HG02973 (cell line): ENCODE measurements at regions not wholly inside any gene's neighbourhood (a gene's known extent, or its start where the extent isn't known, plus 50 kb on each side); places are given as distances from the start of the nearest gene placed in this dataset.
"Not testable (repeated sequence)": the region's sequence is repeated elsewhere in the genome, so short reads cannot be mapped to it uniquely, and the experiment has no call there.

Source experiments
- ATAC-seq: cut with Tn5 transposase; IDR thresholded peaks from one replicate; pipeline ENCODE4 v1.9.1; 2021; ENCODE audit warnings: moderate library complexity; ENCODE audit not compliant: unreplicated experiment

- no peak for ATAC-seq
Measured at GRCh38 chr12:115898670-115899069, 378.8 kb downstream of the MED13L start.

GRCh38 chr12:115897729-115898128, 379.8 kb downstream of the MED13L start:
- no peak for ATAC-seq

GRCh38 chr12:115895247-115895646, 382.2 kb downstream of the MED13L start:
- ATAC-seq = no peak

- no peak for ATAC-seq
Measured at GRCh38 chr12:115891556-115892164, 385.8 kb downstream of the MED13L start.

- no peak for ATAC-seq
Measured at GRCh38 chr12:115886666-115887065, 390.8 kb downstream of the MED13L start.

GRCh38 chr12:115885040-115885690, 392.3 kb downstream of the MED13L start:
- ATAC-seq = no peak

- no peak for ATAC-seq
Measured at GRCh38 chr12:115882936-115883335, 394.6 kb downstream of the MED13L start.

GRCh38 chr12:115880238-115880637, 397.3 kb downstream of the MED13L start:
- ATAC-seq = no peak

- no peak for ATAC-seq
Measured at GRCh38 chr12:115879354-115879753, 398.1 kb downstream of the MED13L start.

- ATAC-seq = no peak
Measured at GRCh38 chr12:115873451-115874082, 403.9 kb downstream of the MED13L start.

- no peak for ATAC-seq
Measured at GRCh38 chr12:115872919-115873357, 404.6 kb downstream of the MED13L start.

- ATAC-seq = no peak
Measured at GRCh38 chr12:115872212-115872611, 405.3 kb downstream of the MED13L start.

GRCh38 chr12:115871714-115872113, 405.8 kb downstream of the MED13L start:
- peak; percentile 88 for ATAC-seq

- no peak for ATAC-seq
Measured at GRCh38 chr12:115870510-115870909, 407.0 kb downstream of the MED13L start.

- ATAC-seq = no peak
Measured at GRCh38 chr12:115870021-115870420, 407.5 kb downstream of the MED13L start.

- ATAC-seq = no peak
Measured at GRCh38 chr12:115869604-115870003, 407.9 kb downstream of the MED13L start.

- no peak for ATAC-seq
Measured at GRCh38 chr12:115868624-115869023, 408.9 kb downstream of the MED13L start.

- ATAC-seq = no peak
Measured at GRCh38 chr12:115867854-115868253, 409.6 kb downstream of the MED13L start.

GRCh38 chr12:115866909-115867525, 410.5 kb downstream of the MED13L start:
- no peak for ATAC-seq

- ATAC-seq = not testable (repeated sequence)
Measured at GRCh38 chr12:115866281-115866680, 411.2 kb downstream of the MED13L start.

- no peak for ATAC-seq
Measured at GRCh38 chr12:115864396-115864795, 413.1 kb downstream of the MED13L start.

- ATAC-seq = no peak
Measured at GRCh38 chr12:115860619-115861018, 416.9 kb downstream of the MED13L start.
